Stimulated activated CD8-positive, alpha-beta memory T cell treated with anti-CD3 and anti-CD28 coated beads, Interleukin-15, amount 100 ng/mL, for 24 hours (primary cell): ENCODE measurements at regions not wholly inside any gene's neighbourhood (a gene's known extent, or its start where the extent isn't known, plus 50 kb on each side); places are given as distances from the start of the nearest gene placed in this dataset.
"Not testable (repeated sequence)": the region's sequence is repeated elsewhere in the genome, so short reads cannot be mapped to it uniquely, and the experiment has no call there.

Experiments used
- DNase-seq: peaks from one replicate; pipeline ENCODE4 v3.0.0-alpha.2; 2020; ENCODE audit warnings: low read depth

DNA sequence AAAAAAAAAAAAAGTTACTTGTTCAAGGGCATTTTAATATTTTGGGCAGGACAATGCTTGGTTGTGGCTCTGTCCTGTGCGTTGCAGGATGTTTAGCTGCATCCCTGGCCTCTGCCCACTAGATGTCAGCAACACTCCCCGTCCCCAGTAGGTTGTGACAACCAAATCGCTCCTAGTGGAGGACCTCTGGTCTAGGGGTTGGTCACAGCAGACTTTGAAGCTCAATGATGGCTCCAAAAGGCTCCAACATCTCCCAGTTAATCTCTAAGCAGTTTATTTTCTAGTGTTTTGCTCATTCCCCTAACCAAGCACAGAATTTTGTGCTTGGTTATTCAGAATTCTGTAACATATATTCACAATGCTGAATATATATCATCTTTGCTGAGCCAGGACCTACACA lies 67.0 kb downstream of the CHRNA1 start:
- peak; percentile 17 for DNase-seq

DNA sequence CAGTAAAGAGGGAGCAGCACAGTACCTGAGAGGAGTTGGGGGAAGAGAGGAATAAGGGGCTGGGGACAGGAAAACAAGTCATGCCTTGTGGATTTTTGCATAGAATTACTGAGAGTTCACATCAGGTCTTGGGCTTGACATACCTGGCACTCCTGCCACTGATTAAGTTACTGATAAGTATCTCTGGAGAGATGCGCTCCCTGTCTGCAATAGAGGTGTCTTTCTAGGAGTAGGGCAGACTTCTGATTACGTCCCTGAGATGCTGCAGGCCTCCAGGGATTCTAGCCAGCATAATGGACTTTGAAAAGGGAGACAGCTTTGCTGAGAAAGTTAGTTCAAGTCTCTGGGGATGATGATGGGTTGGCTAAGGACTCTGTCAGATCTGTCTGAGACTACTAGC lies 69.4 kb downstream of the CHRNA1 start:
- no peak for DNase-seq

DNA sequence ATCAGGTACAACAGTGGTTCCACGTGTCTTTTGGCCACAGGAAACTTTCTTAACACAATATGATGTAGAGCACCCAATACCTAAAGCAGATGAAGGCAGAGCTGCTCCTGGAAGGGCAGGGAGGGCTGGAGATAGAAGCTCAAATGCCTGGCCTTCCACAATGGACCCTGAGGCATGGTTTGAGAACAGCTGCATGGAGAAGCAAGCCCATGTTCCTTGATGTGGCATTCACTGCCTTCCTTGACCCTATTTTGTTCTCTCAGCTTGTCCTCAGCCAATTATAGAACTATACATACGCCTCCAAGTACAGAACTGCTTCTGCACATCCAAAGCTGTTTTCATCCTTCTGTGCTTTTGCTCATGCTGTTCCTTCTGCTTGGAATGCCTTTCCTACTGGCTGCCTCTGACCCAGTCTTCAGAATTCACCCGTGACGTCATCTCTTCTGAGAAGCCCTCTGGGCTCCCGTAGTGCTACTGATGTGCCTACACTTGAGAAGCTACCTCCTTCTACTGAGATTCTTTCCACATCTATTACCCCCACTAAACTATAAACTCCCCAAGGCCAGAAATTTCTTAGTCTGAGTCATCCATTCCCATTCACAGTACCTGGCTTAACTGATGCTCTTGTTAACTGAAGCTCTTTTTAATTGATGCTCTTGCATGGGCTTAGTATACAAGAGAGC lies 69.9 kb downstream of the CHRNA1 start:
- DNase-seq: no peak

DNA sequence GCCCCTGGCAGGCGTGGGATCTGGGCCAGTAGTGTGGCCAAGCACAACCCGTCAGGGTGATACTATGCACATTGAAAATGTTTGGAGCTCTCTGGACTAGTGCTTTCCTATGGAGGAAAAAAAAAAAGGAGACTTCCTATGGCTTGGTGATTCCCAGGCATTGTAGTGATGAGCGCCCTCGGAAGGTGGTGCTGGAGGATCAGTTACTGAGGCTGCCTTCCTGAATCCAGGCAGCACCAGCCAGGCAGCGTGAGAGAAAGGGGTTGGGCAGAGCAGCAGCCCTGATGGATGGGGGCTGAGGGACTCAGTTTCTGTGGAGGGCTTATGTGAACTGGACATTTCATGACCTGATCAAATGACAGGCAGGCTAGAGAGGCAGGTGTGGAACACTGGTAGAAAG lies 70.9 kb downstream of the CHRNA1 start:
- DNase-seq: no peak

DNA sequence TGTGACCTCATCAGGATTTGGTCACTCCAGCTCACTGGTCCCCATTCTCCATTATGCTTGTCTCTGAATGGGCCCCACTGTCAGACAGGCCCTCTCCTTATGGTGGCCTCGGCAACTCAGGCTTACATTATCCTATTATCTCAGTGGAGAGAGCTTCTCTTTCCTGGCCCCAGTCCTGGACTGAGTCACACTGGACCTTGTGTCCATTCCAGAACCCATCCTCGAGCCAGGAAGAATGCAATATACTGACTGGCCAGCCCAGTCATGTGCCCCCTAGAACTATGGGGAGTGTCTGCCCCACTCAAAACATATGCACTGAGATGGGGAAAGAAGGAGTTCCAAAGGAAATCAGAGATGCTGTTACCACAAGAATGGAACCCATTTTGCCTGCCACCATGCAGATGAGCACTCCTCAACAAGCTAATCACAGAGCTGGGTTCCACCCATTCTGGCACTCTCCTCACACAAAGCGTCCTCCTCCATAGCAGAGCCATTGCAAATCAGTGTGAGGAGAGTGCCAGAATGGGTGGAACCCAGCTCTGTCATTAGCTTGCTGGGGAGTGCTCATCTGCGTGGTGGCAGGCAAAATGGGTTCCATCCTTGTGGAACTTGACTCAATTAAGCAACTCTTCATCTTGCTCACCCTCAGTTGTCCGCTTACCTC lies 71.9 kb downstream of the CHRNA1 start:
- DNase-seq: no peak

DNA sequence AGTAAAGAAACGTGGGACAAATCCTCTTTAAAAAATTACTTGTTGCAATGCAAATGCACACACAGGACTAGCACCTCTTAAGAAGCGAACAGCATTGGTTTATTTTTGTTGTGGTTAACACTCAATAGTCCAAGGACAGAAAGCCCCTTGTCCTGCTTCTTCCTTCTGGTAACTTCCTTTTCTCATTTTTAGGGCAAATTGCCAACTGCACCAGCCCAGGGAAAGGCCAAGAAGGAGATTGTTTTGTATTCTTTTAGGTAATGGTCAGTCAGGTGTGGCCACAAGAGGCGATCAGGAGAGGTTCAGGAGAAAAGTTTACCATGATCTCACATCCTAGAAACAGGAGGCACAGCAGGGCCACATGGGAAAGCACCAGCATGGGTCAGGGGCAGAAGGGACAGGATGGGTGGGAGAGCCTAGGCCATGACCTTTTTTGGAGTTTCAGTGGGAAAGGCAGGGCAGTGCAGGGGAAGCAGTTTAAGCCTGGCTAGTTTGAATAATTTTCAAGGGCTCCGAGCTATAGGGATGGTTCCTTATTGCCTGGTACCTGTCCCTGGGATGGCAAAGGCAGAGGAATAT lies 73.0 kb downstream of the CHRNA1 start:
- no peak for DNase-seq

DNA sequence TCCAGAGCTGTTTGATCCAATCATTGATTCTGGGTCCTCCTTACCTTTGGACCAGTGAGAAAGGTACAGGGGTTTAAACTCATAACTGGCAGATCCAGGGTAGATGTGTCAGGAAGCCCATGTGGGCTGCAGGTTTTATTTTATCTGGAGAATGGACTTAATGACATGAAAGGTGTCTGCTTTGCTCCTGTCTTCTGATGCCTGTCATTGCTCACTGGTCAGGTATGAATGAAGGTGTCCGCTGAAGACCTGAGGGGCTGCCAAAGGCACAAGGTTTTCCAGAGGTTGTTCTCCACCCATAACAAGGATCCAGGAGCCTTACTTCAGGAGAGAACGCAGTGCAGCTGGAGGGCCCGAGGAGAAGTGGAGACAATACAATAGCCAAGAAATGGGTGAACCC lies 74.2 kb downstream of the CHRNA1 start:
- no peak for DNase-seq

DNA sequence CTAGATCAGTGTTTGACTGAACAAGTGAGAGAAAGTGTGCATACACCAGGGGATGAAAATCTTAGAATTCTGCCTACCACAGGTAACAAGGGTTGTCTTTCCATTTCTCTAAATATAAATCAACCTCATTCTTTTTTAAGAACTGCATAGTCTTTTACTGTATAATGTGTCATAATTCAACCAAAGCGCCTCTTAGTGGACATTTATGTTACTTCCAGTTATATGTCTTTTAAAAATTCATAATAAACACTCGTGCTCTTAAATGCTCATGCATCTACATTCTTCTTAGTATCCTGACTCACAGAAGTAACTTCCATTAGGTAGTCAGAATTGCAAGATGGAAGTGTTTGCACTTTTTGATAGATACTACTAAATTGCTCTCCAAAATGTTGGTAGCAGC lies 76.2 kb downstream of the CHRNA1 start:
- no peak for DNase-seq

DNA sequence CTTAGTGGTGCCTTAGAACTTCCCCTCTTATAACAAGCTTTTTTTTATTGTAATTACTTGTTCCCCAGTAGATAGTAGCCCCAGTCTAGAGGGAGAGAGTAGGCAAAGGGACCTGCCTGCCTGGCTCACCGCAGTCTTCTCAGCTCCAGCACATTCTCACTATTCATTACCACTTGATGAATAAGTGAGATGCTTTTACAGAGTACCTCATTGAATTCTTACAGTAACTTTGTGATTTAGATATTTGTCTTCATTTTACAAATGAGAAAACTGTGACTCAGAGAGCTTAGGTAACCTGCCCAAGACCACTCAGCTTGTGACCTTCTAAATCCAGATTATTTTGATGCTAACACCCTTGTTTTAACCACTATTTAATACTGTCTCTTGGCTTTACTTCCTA lies 77.8 kb downstream of the CHRNA1 start:
- DNase-seq: no peak

DNA sequence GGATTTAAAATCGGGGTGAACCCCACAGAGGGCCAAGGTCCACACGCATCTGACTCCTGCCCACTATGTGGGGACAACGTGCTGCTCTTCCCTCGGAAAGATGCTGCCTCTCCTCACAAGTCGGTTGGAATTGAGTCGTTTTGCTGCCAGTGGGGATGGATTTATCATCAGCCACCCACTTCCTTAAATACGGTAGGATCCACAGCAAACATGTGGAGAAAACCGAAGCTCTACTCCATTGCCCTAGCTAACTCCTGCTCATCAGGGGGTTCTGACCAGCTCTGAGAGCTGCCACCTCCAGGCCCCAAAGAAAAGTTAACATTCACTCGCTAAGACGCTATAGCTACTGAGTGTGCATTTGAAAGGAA lies 80.9 kb downstream of the CHRNA1 start:
- DNase-seq: no peak

DNA sequence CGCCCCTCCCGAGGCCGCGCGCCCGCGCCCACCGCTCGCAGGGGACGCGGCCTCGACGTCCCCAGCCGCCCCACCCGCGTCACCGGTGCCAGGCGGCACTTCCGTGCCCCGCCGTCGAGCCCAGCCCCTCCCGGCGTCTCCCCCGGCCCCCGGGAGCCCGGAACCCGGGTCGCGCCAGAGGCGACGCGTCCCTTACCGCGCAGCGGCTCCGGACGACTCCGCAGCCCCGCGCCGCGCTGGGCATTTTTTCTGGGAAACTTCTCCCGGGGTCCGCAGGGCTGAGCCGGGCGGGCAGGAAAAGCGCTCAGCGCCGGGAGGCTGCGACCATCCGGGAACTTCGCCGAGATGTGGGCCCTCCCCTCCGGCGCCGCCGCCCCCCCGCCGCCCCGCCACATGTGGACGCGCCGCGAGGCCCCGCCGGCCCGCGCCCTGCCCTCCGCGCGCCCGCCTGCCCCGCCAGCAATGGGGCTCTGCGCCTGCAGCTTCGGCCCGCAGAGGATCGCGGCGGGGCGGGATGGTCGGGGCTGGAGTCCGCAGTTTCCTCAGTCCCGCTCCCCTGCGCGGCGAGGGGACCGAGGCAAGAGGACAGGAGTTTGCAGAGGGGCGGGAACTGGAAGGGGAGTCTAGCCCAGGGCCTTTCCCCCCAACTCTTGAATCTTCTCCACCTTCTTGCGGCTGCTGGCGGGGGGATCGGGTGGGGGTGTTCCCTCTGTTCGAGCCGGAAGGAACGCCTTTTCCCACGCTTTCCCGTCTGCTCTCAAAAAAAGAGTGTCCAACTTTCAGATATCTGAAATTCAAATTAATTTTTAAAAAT lies 81.5 kb downstream of the CHRNA1 start:
- DNase-seq: peak; percentile 33

DNA sequence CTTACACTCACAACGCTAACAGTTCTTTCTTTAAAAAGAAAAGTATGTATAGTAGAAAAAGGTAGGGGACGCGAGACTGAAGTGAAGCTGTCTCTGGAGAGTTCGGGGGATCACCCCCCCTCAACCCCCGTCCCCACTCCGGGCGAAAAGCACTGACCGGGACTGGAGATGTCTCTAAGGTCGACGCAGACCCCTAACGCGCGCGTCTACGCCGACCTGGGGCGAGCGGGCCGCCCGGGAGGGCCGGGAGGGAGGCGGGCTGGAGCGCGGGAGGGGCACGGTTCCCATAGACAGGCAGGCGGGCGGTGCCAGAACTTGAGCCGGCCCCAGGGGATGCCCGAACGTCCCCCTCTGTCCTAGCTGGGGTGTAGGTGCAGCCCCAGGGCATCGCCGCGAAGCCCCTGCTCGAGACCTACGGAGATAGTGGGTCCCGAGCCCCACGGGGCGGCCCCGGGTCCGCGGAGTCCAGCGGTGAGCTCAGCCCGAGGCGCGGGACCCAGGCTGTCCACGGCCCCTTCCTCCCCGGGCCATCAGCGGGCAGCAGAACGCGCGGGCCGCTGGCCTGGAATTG lies 82.2 kb downstream of the CHRNA1 start:
- DNase-seq: peak; percentile 17

DNA sequence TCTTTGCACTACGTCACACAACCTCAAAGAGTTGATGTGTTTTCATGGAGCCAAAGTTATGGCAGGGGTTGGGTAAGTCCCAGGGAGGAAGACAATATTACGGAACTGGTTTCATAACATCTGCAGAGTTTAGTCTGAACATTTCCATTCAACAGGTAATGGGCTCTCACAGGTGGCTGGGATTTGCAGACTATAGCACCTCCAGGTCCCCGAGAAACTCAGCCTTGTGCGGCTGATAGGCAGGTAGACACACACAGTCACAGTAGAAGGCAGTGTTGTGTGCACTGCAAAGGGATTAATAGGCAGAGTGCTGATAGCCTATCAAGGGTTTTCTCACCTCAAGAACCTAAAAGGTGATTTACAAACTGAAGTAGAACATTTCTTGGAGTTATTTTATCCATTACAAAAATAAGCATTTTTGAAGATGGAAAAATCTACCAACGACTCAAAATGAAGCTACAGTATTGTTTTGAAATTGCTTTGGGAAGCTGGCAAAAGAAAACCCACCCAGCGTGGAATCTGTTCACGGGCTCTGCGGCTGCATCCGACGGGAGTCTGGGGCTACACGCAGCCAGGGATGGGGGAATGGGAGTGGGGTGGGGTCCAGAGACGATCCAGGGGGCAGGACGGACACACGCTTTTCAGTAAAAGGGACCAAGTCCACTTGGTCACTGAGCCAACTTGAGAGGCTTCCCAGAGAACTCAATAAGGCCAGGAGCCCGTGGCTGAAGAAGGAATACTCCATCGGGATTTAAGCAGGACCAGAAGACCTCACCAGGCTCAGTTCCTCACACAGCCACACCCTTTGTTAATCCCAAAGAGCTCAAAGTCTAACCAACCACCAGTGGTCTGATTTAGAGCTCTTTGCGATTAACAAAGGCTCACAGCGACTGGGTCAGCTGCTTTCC lies 82.9 kb downstream of the CHRNA1 start:
- no peak for DNase-seq

DNA sequence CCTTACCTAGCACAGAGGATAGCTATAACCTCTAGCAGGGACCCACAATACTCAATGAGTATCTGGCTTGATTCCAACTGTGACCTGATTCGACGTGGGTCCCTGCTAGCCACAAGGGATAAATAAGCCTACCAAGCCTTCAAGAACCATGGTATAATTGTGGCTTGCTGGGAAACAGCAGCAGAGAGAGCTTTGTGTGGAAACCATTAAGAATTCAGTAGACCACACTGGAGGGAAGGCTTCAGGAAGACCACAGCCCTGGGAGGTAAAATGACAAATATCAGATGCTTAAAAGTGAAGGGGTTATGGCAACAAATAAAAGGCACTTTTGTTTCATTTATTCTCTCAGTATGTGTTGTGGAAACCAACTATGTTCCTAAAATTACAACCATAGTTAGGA lies 82.6 kb upstream of the WIPF1 start:
- DNase-seq: no peak

DNA sequence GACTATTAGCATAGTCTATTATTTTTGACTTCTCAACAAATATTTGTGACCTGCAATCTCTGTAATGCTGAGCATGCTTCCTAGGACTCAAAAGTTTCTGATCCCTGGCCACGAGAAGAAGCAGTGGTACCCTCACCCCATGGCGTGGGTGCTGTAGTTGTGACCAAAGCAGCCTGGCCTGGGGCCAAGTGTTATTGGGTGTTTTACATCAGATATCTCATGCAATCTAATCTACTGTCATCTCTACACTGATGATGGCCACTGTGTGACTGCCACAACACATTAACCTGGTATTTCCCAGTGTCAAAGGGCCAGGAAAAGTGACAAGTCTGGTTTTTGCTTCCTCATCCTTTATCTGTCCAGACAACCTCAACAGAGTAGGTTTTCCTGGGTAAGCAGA lies 80.8 kb upstream of the WIPF1 start:
- no peak for DNase-seq

DNA sequence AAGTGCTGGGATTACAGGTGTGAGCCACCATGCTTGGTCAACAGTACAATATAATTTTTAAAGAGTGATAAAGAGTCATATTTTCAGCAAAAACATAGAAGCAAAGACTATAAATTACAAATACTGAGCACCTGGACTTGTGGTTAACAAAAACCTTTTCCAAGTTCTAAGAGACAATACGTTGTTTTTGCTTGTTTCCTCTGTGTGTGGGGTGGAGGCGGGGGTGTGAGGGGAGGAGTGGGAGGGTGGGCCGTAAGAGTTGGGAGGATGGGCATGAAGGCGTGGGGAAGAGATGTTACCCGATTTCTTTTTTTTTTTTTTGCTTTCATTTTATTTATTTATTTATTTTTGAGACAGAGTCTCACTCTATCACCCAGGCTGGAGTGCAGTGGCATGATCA lies 78.0 kb upstream of the WIPF1 start:
- no peak for DNase-seq

DNA sequence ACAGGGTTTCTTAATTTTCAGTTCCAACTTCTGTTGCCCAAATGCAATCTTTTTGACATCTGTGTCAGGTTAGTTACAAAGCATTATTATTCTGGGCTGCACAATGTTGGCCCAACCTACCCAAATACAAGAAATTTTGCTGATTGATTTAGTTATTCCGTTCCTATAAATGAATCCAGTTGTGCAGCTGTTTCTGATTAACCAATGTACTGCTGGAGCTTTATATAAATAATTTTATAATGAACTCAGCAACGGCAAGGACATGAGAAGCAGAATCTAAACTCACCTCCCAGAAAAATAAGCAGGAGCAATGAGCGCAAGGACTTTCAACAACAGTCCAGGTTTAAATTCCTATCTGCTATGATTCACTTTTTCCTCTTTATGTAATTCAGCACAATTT lies 76.3 kb upstream of the WIPF1 start:
- no peak for DNase-seq

DNA sequence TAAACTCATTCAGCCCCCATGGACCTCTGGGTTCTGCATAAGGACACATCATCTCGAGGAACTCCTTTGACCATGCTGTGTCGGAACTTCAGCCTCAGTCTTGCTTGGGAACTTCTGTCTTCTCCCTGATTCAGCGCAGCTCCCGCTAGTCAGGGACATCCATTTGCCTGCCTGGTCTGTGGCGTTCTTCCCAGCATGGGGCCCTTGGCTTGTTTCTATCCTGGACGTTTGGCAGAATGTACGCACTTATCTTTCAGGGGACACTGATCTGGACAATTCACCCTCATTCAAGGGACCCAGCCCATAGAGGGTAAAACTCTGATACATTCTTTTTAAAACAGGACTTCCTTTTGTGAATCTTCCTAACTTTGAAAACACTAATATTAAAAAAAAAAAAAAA lies 75.8 kb upstream of the WIPF1 start:
- no peak for DNase-seq

DNA sequence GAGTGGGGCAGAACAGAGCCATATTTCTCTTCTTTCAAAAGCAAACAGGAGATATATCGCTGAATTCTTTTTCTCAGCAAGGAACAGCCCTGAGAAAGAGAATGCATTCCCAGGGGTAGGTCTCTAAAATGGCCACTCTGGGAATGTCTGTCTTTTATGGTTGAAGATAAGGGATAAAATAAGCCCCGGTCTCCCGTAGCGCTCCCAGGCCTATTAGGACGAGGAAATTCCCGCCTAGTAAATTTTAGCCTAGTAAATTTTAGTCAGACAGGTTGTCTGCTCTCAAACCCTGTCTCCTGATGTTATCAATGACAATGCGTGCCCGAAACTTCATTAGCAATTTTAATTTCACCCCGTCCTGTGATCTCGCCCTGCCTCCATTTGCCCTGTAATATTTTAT lies 73.9 kb upstream of the WIPF1 start:
- not testable (repeated sequence) for DNase-seq

DNA sequence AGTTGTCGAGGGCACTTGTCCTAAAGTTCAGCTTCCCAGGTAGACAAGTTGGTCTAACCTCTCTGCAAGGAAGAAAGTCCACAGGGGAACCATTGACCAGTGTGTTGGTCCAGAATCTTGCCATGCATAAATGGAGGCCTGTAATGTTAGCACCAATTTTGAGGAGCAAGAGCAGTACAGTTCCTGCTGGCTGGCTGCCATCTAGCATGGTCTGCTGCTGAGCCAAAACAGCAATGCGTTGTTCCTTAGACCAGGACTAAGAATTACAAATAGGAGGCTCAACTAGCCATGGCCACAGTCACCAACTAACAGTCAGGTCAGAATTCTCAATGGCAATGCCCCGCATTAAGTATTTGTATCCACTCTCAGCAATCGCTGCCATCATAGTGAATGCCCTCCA lies 72.8 kb upstream of the WIPF1 start:
- DNase-seq: no peak

DNA sequence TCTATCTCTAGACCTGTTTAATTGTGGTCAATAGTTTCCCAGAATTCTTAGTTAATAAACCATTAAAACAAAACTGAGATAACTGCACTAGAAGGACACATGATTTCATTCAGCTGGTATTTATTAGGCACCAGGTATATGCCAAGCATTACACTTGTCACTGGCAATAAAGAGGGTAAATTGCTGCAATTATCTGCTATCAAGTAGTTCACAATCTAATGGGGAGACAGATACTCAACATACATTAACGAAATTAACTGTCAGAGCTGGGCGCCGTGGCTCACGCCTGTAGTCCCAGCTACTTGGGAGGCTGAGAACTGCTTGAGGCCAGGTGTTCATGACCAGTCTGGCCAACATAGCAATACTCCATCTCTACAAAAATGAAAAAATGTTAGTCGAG lies 71.7 kb upstream of the WIPF1 start:
- no peak for DNase-seq

DNA sequence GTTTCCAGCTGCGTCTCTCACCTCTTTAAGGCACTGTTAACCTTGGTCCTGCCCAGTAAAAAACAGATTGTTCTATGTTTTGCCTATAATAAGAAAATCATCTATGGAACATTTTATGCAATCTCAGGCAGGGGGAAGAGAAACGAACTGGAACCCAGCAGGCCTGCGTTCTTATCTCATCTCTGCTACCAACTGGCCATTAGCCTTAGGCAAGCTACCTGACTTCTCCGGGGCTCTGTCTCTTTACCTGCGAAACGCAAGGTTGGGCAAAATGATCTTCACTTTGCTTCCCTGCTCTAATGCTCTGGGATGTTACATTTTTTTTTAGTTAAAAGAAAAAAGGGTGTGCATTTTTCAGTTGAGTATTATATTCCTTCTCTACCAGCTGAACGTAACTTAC lies 70.5 kb upstream of the WIPF1 start:
- DNase-seq: no peak
